ENCODE measurements at regions not wholly inside any gene's neighbourhood (a gene's known extent, or its start where the extent isn't known, plus 50 kb on each side); places are given as distances from the start of the nearest gene placed in this dataset.

GRCh38 chr13:30044932-30045331 is 194.5 kb upstream of the UBL3 start:
- Histone ChIP-seq H2AFZ (ENCODE audit: low read depth, low read length) (no peak overlapping the region), H3K27me3 (ENCODE audit: low read depth, low read length) (peaks cover 12% of the 10 kb centered on the region), H4K20me1 (ENCODE audit: insufficient read depth, low read length) (no peaks in the 10 kb centered on the region), H3K4me3 (ENCODE audit: low read length) (no peak overlapping the region), H3K79me2 (ENCODE audit: low read length) (no peaks in the 10 kb centered on the region), H3K4me2 (ENCODE audit: low read length) (no peak overlapping the region), H3K36me3 (replicated peaks; ENCODE audit: low read depth, low read length) (no peaks in the 10 kb centered on the region), H3K9ac (ENCODE audit: low read length) (no peak overlapping the region), H3K9me3 (ENCODE audit: insufficient read depth, low read length) (no peaks in the 10 kb centered on the region), H3K4me1 (ENCODE audit: low read length) (no peaks in the 10 kb centered on the region), H3K27ac (ENCODE audit: low read length) (no peak overlapping the region)
- TF ChIP-seq CTCF (IDR thresholded peaks at IDR 0.05; ENCODE audit: low read depth, low read length): no peak
- TF ChIP-seq EZH2phosphoT487 (IDR thresholded peaks at IDR 0.05; ENCODE audit: low read depth): no peak

GRCh38 chr13:30043631-30043925 is 193.2 kb upstream of the UBL3 start:
- Histone ChIP-seq H3K79me2 (ENCODE audit: low read length) (no peaks in the 10 kb centered on the region), H3K27me3 (ENCODE audit: low read depth, low read length) (peaks cover 24% of the 10 kb centered on the region)

GRCh38 chr13:30042891-30043630 is 192.6 kb upstream of the UBL3 start:
- Histone ChIP-seq H2AFZ (ENCODE audit: low read depth, low read length) (no peak overlapping the region), H3K9ac (ENCODE audit: low read length) (no peak overlapping the region), H4K20me1 (ENCODE audit: insufficient read depth, low read length) (no peaks in the 10 kb centered on the region), H3K9me3 (ENCODE audit: insufficient read depth, low read length) (no peaks in the 10 kb centered on the region), H3K27ac (ENCODE audit: low read length) (no peak overlapping the region), H3K36me3 (replicated peaks; ENCODE audit: low read depth, low read length) (no peaks in the 10 kb centered on the region), H3K4me2 (ENCODE audit: low read length) (no peak overlapping the region), H3K4me1 (ENCODE audit: low read length) (no peaks in the 10 kb centered on the region), H3K79me2 (ENCODE audit: low read length) (no peaks in the 10 kb centered on the region), H3K4me3 (ENCODE audit: low read length) (no peak overlapping the region), H3K27me3 (ENCODE audit: low read depth, low read length) (peaks cover 30% of the 10 kb centered on the region)
- TF ChIP-seq EZH2phosphoT487 (IDR thresholded peaks at IDR 0.05; ENCODE audit: low read depth) (no peak), CTCF (IDR thresholded peaks at IDR 0.05; ENCODE audit: low read depth, low read length) (no peak)

More at GRCh38 chr13:30043631-30043925, 193.2 kb upstream of the UBL3 start:
- Histone ChIP-seq H3K4me2 (ENCODE audit: low read length) (no peak overlapping the region), H4K20me1 (ENCODE audit: insufficient read depth, low read length) (no peaks in the 10 kb centered on the region), H3K4me1 (ENCODE audit: low read length) (no peaks in the 10 kb centered on the region), H3K4me3 (ENCODE audit: low read length) (no peak overlapping the region), H3K36me3 (replicated peaks; ENCODE audit: low read depth, low read length) (no peaks in the 10 kb centered on the region), H3K9ac (ENCODE audit: low read length) (no peak overlapping the region), H3K27ac (ENCODE audit: low read length) (no peak overlapping the region), H2AFZ (ENCODE audit: low read depth, low read length) (no peak overlapping the region), H3K9me3 (ENCODE audit: insufficient read depth, low read length) (no peaks in the 10 kb centered on the region)
- TF ChIP-seq EZH2phosphoT487 (IDR thresholded peaks at IDR 0.05; ENCODE audit: low read depth) (no peak), CTCF (IDR thresholded peaks at IDR 0.05; ENCODE audit: low read depth, low read length) (no peak)

GRCh38 chr13:30042272-30042671 is 191.9 kb upstream of the UBL3 start:
- Histone ChIP-seq H3K4me3 (ENCODE audit: low read length) (no peak overlapping the region), H3K4me2 (ENCODE audit: low read length) (no peak overlapping the region), H3K79me2 (ENCODE audit: low read length) (no peaks in the 10 kb centered on the region), H3K9ac (ENCODE audit: low read length) (no peak overlapping the region), H3K36me3 (replicated peaks; ENCODE audit: low read depth, low read length) (no peaks in the 10 kb centered on the region), H3K9me3 (ENCODE audit: insufficient read depth, low read length) (no peaks in the 10 kb centered on the region), H2AFZ (ENCODE audit: low read depth, low read length) (no peak overlapping the region), H4K20me1 (ENCODE audit: insufficient read depth, low read length) (no peaks in the 10 kb centered on the region), H3K27ac (ENCODE audit: low read length) (no peak overlapping the region), H3K27me3 (ENCODE audit: low read depth, low read length) (peaks cover 30% of the 10 kb centered on the region), H3K4me1 (ENCODE audit: low read length) (no peaks in the 10 kb centered on the region)
- TF ChIP-seq EZH2phosphoT487 (IDR thresholded peaks at IDR 0.05; ENCODE audit: low read depth) (no peak), CTCF (IDR thresholded peaks at IDR 0.05; ENCODE audit: low read depth, low read length) (no peak)
